HG02623 (cell line): ENCODE measurements at regions not wholly inside any gene's neighbourhood (a gene's known extent, or its start where the extent isn't known, plus 50 kb on each side); places are given as distances from the start of the nearest gene placed in this dataset.

Source experiments
- ATAC-seq: cut with Tn5 transposase; IDR thresholded peaks from one replicate; pipeline ENCODE4 v1.9.1; 2021; ENCODE audit warnings: moderate library complexity; ENCODE audit not compliant: unreplicated experiment

DNA sequence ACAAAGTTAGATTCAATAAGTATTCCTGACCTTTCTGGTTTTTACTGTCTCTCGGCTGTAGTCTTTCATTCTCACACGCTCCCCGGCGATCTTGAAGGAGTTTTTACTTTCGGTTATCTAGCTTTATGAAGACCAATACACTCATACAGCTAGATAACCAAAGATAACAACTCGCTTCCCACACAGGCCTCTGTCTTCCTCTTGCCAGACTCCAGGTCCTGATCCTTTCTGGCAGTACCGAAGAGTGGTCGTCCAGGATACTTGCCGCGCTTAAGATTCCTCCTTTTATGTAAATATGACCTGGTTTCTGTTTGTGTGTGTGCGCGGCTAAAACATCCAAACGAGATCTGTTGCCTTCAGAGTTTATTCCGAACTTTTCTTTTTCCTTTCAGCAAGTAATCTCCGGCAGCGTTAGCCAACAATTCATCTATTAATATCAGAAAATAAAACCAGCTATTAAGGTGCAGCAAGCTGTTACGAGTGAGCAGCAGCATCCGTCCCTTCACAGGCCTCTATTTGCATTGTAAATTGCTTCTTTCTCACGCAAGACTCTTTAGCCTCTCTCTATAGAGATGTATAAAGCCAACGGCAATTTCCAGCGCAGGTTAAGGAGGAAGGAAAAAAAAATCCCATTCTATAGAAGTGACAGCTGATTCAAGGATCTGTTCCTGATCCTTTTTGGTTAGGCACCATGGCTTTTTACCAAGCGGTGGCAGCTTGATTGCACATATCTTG is 216.1 kb downstream of the MEF2C start:
- peak; percentile 64 for ATAC-seq

DNA sequence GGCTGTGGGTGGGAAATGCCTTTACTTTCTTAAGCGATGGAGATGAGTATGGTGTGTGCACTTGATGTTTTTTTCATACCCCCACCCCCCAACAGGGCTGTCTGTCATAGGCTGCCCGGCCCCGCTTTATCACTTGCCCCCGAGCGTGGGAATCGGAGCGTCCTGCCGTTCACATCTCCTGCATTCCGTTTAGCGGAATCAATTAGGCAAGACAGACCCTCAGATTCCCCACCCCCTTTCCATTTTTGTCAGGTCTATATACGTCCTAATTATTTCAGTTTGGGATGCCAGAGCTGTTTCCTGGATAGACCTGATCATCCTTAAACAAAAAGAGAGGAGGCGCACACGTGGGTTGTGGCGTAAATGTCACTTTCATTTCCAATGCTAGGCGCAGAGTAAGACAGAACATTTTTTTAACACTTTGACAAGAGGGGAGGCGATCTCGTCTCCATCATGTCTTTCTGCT is 217.2 kb downstream of the MEF2C start:
- no peak for ATAC-seq

DNA sequence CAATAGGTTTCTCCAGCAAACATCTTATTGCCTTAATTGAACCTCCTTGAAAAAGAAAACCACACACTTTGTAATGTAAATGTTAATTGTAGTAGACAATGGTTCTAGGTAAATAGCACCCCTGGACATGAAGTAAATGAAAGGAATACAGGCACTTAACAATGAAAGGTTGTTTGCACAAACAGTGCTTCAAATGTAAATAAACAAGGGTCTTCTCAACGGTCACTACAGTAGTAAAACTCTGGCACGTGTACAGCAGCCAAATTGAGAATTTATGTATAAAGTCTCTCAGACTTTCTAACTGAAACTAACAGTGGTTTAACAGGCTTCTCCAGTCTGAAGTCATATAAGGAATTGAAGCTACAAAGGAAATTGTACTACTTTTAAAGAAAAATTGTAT is 218.3 kb downstream of the MEF2C start:
- ATAC-seq, result no peak

DNA sequence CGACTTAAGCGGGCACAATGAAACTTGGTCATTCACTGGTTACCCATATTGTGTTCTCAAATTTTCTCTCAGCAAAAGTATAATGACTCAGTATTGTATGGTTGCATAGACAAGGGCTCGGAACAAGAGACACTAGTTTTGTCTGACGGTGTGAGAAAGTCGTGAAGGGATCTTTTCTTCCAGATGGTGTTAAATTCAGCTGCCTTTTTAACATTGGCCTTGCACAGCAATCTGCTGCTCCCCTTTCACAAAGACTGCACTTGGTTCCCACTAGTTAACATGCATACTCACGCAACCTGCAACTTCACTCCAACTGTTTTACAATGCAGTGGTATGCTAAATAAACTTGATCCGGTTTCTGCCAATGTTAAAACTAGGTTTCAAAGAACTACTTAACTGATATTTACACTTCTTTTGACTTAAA is 219.2 kb downstream of the MEF2C start:
- no peak for ATAC-seq

DNA sequence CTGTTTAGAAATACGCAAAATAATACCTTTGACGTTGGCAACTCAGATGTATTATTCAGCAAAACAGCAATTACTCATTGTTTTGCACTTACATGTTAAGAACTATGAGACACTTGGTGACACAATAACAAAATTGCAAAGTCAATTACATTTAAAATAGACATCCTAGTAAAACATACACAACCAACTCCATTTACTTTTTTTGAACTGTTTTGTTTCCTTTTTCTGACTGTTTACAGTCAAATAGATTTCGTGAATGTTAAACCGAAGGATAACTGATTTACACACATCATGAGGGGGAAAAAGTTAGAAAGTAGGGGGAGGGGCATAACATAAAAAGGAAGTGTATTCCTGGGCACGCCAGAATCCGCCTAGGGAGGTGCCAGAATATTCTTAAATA is 220.1 kb downstream of the MEF2C start:
- ATAC-seq, result no peak

DNA sequence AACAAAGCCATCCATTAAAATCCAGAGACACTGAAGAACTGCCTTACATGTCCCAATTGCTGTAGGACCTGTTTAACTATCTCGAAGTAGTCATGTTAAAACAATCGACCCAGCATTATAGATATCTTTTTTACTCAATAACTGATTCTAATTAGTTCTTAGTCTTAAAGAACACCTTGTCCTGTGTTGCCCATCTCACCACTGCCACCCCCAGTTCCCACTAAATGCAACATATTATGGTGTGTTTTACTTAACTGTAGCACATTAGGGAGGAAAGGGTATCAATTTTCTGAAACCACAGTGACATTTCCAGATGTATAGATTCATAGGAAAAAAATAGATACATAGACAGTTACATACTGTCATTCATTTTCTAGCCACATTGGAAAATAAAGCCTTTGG is 221.2 kb downstream of the MEF2C start:
- ATAC-seq, result no peak

DNA sequence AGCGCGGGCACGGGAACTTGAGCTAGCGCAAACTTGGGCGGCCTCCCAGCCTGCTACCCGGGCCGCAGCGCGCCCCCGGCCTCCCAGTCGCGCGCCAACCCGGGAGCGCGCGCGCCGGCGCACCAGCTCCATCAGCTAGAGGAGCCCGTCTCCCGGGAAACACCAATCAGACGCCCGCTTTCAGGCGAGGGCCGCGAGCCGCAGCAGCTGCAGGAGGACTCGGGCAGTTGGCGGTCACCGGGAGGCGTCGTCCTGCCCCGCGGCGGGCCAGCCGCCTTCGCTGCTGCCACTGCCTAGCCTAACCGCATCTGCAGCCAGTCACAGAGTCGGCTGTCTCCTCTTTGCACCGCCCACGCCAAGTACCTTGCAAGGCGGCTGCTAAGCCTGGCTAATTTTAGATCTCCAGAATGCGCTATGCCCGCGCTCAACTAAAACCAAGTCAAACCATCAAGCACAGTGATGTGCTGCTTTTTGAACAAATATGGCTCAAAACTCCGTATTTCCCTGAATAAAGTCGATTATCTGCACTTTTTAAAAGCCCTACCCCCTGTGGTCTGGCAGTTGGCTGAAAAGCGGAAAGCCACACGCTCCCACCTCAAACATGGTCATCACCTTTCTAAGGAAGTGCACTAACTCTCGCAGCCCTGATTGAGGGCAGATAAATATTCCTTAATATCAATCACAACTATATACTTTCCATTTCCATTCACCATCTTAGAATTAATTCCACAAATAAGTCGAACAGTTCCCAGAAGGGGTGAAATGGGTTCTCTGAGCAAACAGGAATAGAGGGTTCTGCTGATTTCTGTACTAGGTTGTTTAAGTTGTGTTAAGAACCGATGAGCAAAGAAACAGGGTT is 221.8 kb downstream of the MEF2C start:
- peak; percentile 62 for ATAC-seq

DNA sequence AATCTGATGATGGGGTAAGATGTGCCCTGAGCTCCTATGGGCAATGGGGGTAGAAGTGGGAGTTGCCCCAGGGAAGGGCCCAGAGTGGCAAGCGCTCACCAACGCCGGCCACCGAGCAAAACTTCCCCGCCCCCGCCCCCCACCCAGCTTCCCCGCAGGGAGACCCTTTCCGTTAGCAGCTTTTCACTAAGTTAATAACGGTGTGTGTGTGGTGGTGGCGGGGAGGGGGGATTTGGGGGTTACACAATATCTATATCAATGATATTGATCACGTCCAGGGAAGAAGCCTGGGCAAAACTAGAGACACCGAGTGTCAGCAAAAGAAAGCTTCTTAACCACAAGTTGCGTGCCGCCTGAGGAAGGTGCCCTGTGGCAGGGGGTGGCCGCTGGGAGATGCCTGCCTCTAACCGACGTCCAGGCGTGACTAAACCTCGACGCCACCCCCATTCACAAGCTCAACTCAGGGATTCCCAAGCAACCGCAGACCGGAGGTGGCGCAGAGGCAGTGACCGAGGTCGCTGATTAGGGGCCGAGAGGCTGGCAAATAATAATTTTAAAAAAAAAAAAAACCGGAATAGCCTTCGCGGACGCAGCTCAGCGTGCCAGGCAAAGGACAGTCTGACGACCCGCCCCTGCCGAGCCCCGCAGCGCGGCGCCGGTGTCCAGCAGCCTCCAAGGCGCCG is 222.6 kb downstream of the MEF2C start:
- ATAC-seq, result peak; percentile 19

DNA sequence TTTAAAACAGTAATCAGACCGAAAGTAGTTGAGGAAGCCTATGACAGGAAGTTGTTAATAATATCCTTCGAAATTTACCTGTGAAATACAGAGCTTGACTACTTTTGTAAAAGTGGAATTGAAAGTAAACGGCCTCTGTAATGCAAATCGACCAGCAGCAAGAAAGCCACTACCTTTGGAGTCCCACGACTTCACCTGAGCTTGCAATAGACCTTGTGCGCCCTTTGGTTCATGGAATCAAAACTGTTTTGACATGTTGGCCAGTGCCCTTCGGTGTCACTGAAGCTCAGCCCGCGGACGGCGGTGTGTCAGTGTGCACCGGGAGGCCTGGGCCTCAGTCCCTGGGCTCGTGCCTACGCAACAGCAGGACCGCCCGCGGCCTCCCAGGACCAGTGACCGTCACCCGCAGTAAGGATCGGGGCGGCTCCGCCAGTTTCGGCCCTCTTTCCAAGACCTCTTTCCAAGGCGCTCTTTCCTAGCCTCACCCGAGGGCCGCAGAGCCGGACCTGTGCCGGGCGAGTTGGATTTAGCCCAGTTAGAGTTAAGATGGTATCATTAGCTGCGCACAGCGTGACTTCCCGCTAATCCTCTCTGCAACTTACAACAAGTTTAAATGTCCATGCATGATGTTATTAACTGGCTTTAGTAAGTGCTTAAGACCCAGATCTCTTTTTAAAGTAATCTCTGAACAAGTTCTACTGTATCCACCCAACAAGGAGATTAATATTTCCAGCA is 223.3 kb downstream of the MEF2C start:
- ATAC-seq, result peak; percentile 55

DNA sequence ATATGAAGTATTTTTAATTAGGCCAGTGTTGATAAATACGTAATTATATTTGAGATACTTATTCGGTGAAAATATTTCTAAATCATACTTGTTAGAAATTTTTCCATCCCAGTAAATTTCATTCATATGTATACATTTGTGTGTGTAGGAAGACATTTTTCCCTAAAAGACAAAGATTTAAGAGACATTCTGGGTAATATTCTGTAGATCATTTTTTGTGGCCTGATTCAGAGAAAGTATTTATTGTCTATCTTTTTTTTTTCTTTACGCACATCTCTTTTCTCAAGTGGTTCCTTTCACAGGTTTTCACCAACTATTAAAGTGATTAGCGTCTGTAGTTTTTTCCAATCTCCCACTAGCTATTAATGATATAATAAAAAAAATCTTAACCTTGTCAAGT is 224.1 kb downstream of the MEF2C start:
- ATAC-seq, result no peak

DNA sequence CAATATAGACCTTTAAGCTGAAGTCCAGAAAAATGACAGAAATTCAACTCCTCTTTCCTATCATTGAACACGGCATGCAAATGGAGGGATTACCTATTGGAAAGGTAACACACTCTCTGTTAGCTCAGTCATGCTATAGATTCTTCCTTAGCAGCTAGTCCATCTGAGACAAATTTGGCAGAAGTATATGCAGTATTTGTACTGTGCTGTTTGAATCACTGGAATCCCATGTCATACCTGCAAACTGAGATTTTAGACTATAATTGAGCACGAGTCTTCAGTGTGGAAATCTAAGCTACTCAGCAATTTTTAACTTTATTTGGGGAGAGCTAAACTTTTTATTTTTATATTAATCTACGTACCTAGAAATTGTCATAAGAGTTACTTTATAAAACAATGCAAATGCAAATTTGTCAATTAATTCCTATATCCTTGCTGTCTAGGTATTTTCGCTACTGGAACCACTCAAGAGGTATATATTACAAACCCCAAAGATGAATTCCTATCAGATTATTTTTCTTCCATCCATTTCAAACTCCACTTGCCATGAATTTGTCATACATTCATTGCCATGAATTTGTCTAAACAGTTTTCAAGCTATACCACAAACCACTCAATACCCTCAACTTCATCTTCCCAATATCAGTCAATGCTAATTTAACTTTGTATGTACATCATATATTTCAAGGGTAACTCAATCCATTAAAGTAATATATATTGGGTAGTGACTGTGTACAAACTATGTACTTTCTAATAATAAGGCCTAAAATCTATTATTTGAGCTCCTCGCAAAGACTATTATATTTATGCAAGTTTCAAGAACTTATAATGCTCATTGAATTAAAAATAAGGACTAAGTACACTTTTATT is 224.8 kb downstream of the MEF2C start:
- ATAC-seq, result no peak

DNA sequence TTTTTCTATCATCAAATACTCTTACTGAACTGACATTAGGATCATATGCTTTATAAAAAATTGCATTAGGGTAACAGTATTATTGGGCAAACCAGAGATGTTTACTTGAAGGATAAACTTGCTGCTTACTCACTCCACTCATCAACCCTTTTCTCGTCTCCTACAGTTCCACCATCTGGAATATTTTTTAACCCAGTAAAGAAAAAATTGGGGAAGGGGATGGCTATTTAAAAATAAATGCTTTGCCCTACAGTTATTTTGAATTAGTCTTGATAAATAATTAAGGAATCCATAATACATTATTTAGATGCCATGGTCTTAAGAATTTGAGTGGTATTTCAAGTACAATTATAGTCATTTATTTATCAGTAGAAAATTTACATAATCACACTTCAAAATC is 225.8 kb downstream of the MEF2C start:
- no peak for ATAC-seq

DNA sequence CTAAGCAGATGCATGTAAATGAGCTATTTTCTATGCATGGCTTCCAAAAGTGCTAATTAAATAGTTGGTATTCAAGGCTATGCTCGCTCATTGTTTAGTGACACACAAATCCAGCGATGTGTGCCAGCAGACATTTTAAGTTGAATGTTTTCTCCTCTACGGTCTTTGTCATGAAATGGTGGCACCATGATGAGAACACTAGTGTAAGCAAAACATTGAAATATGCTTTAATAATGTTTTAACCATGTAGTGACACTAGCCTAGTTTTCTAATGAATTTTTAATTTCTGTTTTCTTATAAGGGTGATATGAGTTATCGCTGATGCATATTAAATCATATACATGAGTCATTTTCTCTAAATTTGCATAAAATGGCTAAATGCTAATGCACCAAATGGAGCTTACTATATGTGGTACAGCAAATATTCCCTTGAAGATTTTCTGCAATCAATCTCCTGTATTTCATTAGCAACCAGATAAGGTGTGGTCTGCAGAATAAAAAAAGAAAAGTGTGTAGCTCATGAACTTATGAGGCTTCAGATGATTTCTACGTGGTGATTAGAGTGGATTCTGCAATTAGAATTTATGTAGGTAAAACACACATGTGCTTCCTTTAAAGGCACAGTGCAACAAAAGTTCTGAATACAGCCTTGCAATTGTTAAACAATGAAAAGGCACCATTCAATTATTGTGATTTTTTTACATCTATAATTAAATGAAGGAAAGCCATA is 226.6 kb downstream of the MEF2C start:
- ATAC-seq, result no peak

DNA sequence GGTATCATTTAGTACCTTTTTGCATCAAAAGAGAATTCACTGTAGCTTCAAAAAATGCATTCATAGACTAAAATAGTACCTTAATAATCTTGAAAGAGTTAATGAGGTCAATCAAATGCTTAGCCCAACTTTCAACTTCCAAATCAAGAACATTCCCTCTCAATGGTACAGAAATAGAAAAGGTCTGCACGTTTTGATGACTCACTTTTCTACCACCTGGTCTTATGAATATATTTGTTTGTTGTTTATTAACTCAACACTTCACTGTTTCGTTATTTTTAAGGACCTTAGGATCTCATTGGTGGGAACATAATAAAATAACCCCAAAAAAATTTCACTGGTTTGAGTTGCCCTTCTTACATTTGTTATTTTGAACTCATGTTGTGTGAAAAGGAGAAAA is 229.5 kb downstream of the MEF2C start:
- ATAC-seq, result no peak

DNA sequence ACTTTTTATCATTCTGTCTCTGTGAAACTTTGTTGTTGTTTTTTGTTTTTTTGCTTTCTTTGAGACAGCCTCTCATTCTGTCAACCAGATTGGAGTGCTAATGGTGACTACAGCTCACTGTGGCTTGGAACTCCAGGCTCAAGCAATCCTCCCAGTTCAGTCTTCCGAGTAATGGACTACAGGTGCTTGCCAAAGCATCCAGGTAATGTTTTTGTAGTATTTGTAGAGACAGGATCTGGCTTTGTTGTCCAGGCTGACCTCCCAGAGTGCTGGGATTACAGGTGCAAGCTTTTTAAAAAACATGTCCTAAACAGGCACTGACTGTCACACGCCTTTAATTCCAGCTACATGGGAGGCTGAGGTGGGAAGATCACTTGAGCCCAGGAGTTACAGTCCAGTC is 235.1 kb downstream of the MEF2C start:
- no peak for ATAC-seq

DNA sequence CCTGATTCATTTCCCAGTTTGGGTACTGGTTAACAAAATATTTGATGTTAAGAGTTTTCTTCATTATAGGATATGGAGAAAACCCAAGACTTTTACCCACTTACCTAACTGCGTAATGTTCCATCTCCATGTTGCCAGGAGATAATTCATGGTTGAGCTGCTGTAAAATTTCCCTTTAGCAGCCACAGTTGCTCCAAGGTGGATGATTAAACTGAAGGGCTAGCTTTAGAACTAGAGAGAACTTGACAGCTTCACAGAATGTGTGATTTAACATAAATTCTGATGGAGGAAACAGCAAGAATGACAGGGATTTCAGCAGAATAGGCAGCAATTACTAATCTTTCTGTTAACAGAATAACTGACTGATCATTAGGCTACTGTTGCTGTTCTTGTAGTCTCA is 236.1 kb downstream of the MEF2C start:
- ATAC-seq, result no peak

DNA sequence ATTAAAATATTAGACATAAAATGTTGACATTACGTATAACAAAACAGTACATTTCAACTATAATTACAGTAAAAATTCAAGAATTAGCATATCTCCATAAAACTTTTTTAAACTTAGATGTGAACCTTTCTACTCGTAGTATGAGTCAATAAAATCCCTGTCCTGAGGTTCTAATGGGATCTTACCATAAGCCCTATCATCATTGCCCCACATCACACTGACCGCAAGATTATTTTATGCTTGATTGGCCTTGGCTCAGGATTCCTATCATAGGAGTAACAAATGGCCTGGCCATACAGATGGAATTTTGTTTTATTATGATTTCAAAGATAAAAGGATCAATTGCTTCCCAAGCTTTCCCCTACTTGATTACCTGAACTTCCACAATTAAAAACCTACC is 238.3 kb downstream of the MEF2C start:
- no peak for ATAC-seq

DNA sequence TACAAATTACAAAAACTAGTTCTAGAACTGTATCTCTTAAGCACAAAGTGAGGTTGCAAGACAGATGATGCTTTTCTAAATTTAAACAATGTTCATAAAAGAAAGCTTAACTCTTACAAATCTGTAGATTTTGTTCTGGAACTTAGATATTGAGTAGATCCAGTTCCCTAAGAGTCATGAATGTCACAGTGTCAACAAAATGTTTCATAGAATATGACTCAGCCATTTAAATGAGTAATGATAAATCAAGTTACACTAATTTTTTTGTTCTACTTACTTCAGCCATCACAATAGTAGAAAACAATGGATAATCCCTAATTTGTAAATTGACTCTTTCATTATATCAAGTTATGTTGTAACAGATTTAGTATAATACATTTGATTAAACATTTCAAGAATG is 239.7 kb downstream of the MEF2C start:
- no peak for ATAC-seq

DNA sequence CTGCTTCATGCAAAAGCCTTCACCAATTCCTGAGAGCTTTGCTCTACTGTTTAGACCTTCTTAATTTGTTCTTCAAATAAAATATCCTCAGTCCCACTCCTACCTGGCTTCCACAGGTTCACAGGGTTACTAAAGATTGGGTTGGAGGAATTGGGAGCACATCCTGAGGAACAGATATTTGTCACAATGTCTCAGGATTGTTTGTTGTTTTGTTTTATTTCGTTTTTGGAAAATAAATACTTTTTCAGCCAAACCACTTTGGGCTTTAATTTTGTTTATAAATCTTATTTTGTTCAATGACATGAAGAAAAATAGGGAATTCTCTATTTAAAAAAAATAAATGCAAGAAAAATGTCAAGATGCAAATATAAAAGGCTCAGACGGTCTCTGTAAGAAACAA is 249.0 kb downstream of the MEF2C start:
- ATAC-seq, result no peak
